SK-N-SH (cell line): ENCODE measurements at regions not wholly inside any gene's neighbourhood (a gene's known extent, or its start where the extent isn't known, plus 50 kb on each side); places are given as distances from the start of the nearest gene placed in this dataset.

ENCODE experiments used
- CTCF ChIP-seq: fragments of 200-600 bp; sonication (generic); IDR thresholded peaks from 2 replicates; pipeline ENCODE4 v1.6.1; 2017; ENCODE audit warnings: antibody characterized with exemption, mild to moderate bottlenecking, moderate library complexity
- EP300 ChIP-seq, 2 experiments: IDR thresholded peaks; 2 replicates each; pipeline versions ENCODE4 v1.4.0 to v1.6.1; 2012; ENCODE audit warnings: borderline replicate concordance in 1 of 2, low read depth in 1 of 2, low read length in 1 of 2
- FOXJ3 ChIP-seq: sonication (generic); formaldehyde crosslinking; IDR thresholded peaks from 2 replicates; pipeline ENCODE4 v1.5.1; 2020; ENCODE audit warnings: mild to moderate bottlenecking, missing genetic modification reagents
- MAX ChIP-seq: IDR thresholded peaks from 2 replicates; pipeline ENCODE4 v1.4.0; 2012; ENCODE audit warnings: low read depth
- NRF1 ChIP-seq: IDR thresholded peaks from 2 replicates; pipeline ENCODE4 v1.6.1; 2012; ENCODE audit warnings: low read depth, mild to moderate bottlenecking, low read length
- POLR2AphosphoS5 ChIP-seq: IDR thresholded peaks from 2 replicates; pipeline ENCODE4 v1.6.1; 2012; ENCODE audit warnings: low read depth, low read length
- RCOR1 ChIP-seq: fragments of 150-350 bp; IDR thresholded peaks from 2 replicates; pipeline ENCODE4 v1.6.1; 2017; ENCODE audit warnings: antibody characterized with exemption, low read length
- REST ChIP-seq: IDR thresholded peaks from 2 replicates; pipeline ENCODE4 v1.6.1; 2012; ENCODE audit warnings: mild to moderate bottlenecking, low read depth, low read length, moderate library complexity
- SMC3 ChIP-seq: IDR thresholded peaks from 2 replicates; pipeline ENCODE4 v1.6.1; 2012; ENCODE audit warnings: low read depth, low read length, improper control_type of control experiment
- TAF1 ChIP-seq: IDR thresholded peaks from 2 replicates; pipeline ENCODE4 v1.6.1; 2012; ENCODE audit warnings: low read depth, mild to moderate bottlenecking, low read length, moderate library complexity, borderline replicate concordance
- TCF12 ChIP-seq: IDR thresholded peaks from 2 replicates; pipeline ENCODE4 v1.4.0; 2012
- USF2 ChIP-seq: fragments of 150-350 bp; IDR thresholded peaks from 2 replicates; pipeline ENCODE4 v1.6.1; 2017; ENCODE audit warnings: antibody characterized with exemption, low read length, low read depth, borderline replicate concordance

GRCh38 chr12:105587237-105587636, 256.7 kb downstream of the C12orf75 start:
- no peak for TF ChIP-seq MAX
- no peak for TF ChIP-seq REST
- no peak for TF ChIP-seq FOXJ3 (CRISPR knock-in tag)
- TF ChIP-seq TAF1: no peak
- no peak for TF ChIP-seq CTCF
- TF ChIP-seq EP300 (IDR thresholded peaks at IDR 0.05; ENCODE audit: borderline replicate concordance in 1 of 2, low read depth in 1 of 2, low read length in 1 of 2): no peak
- TF ChIP-seq SMC3: no peak
- TF ChIP-seq USF2: no peak
- no peak for TF ChIP-seq POLR2AphosphoS5
- TF ChIP-seq NRF1: no peak
- TF ChIP-seq TCF12: no peak
- no peak for TF ChIP-seq RCOR1
